ENCODE measurements at regions not wholly inside any gene's neighbourhood (a gene's known extent, or its start where the extent isn't known, plus 50 kb on each side); places are given as distances from the start of the nearest gene placed in this dataset.

- 36% methylated on average over 8 of the region's 8 CpGs for WGBS (ENCODE audit: low lambda C conversion rate, missing lambda C conversion rate)
These were observed 215.2 kb downstream of the VAPA start for GRCh38 chr18:10128921-10129501.

GRCh38 chr18:10130606-10131005 is 216.8 kb downstream of the VAPA start:
- Histone ChIP-seq H3K27ac (no peak overlapping the region), H3K36me3 (replicated peaks; ENCODE audit: insufficient read depth, low read depth) (no peaks in the 10 kb centered on the region), H2AFZ (no peak overlapping the region), H3K9me2 (replicated peaks; ENCODE audit: insufficient read depth) (no peaks in the 10 kb centered on the region), H3K79me2 (no peaks in the 10 kb centered on the region), H4K20me1 (ENCODE audit: insufficient read depth, poor library complexity, severe bottlenecking) (no peaks in the 10 kb centered on the region), H3K27me3 (no peaks in the 10 kb centered on the region), H3K4me2 (peak overlapping the region; percentile 89), H3K4me1 (ENCODE audit: insufficient read depth) (peaks cover 12% of the 10 kb centered on the region), H3K9me3 (ENCODE audit: low read depth) (no peaks in the 10 kb centered on the region), H3K4me3 (no peak overlapping the region)
- WGBS (ENCODE audit: low lambda C conversion rate, missing lambda C conversion rate) = 100% methylated on average over 3 of the region's 3 CpGs
- TF ChIP-seq EZH2phosphoT487 (IDR thresholded peaks at IDR 0.05; ENCODE audit: low read depth, severe bottlenecking, unreplicated experiment) = no peak
- no peak for TF ChIP-seq EZH2 (IDR thresholded peaks at IDR 0.05; ENCODE audit: borderline replicate concordance)
- no peak for TF ChIP-seq CTCF (IDR thresholded peaks at IDR 0.05; ENCODE audit: poor library complexity)
- no peak for DNase-seq (ENCODE audit: low spot score)

More at GRCh38 chr18:10128921-10129501, 215.2 kb downstream of the VAPA start:
- Histone ChIP-seq H3K9me2 (replicated peaks; ENCODE audit: insufficient read depth) (no peaks in the 10 kb centered on the region), H3K4me1 (ENCODE audit: insufficient read depth) (peaks cover 17% of the 10 kb centered on the region), H4K20me1 (ENCODE audit: insufficient read depth, poor library complexity, severe bottlenecking) (no peaks in the 10 kb centered on the region), H2AFZ (no peak overlapping the region), H3K4me3 (no peak overlapping the region), H3K27ac (no peak overlapping the region), H3K36me3 (replicated peaks; ENCODE audit: insufficient read depth, low read depth) (no peaks in the 10 kb centered on the region), H3K9me3 (ENCODE audit: low read depth) (no peaks in the 10 kb centered on the region), H3K27me3 (no peaks in the 10 kb centered on the region), H3K79me2 (no peaks in the 10 kb centered on the region), H3K4me2 (no peak overlapping the region)
- TF ChIP-seq EZH2phosphoT487 (IDR thresholded peaks at IDR 0.05; ENCODE audit: low read depth, severe bottlenecking, unreplicated experiment) = no peak
- no peak for TF ChIP-seq EZH2 (IDR thresholded peaks at IDR 0.05; ENCODE audit: borderline replicate concordance)
- no peak for TF ChIP-seq CTCF (IDR thresholded peaks at IDR 0.05; ENCODE audit: poor library complexity)
- DNase-seq (ENCODE audit: low spot score) = peak; percentile 35

- Histone ChIP-seq H3K4me3 (no peak overlapping the region), H4K20me1 (ENCODE audit: insufficient read depth, poor library complexity, severe bottlenecking) (no peaks in the 10 kb centered on the region), H3K9me2 (replicated peaks; ENCODE audit: insufficient read depth) (no peaks in the 10 kb centered on the region), H3K36me3 (replicated peaks; ENCODE audit: insufficient read depth, low read depth) (no peaks in the 10 kb centered on the region), H3K27me3 (no peaks in the 10 kb centered on the region), H2AFZ (no peak overlapping the region), H3K79me2 (no peaks in the 10 kb centered on the region), H3K27ac (peak overlapping the region; percentile 52), H3K4me1 (ENCODE audit: insufficient read depth) (peaks cover 12% of the 10 kb centered on the region), H3K9me3 (ENCODE audit: low read depth) (no peaks in the 10 kb centered on the region), H3K4me2 (peak overlapping the region; percentile 89)
- WGBS (ENCODE audit: low lambda C conversion rate, missing lambda C conversion rate) = 76% methylated on average over 4 of the region's 4 CpGs
- no peak for DNase-seq (ENCODE audit: low spot score)
- no peak for TF ChIP-seq CTCF (IDR thresholded peaks at IDR 0.05; ENCODE audit: poor library complexity)
- TF ChIP-seq EZH2 (IDR thresholded peaks at IDR 0.05; ENCODE audit: borderline replicate concordance) = no peak
- no peak for TF ChIP-seq EZH2phosphoT487 (IDR thresholded peaks at IDR 0.05; ENCODE audit: low read depth, severe bottlenecking, unreplicated experiment)
These were observed 217.3 kb downstream of the VAPA start for GRCh38 chr18:10131081-10131459.

Measured in hepatocyte (in vitro differentiated cells).